Superior temporal gyrus (tissue), 1 donor: ENCODE measurements at regions not wholly inside any gene's neighbourhood (a gene's known extent, or its start where the extent isn't known, plus 50 kb on each side); places are given as distances from the start of the nearest gene placed in this dataset.

Source experiments
- DNase-seq: peaks from one replicate; pipeline ENCODE4 v3.0.0-alpha.2; 2016; ENCODE audit errors: extremely low spot score

DNA sequence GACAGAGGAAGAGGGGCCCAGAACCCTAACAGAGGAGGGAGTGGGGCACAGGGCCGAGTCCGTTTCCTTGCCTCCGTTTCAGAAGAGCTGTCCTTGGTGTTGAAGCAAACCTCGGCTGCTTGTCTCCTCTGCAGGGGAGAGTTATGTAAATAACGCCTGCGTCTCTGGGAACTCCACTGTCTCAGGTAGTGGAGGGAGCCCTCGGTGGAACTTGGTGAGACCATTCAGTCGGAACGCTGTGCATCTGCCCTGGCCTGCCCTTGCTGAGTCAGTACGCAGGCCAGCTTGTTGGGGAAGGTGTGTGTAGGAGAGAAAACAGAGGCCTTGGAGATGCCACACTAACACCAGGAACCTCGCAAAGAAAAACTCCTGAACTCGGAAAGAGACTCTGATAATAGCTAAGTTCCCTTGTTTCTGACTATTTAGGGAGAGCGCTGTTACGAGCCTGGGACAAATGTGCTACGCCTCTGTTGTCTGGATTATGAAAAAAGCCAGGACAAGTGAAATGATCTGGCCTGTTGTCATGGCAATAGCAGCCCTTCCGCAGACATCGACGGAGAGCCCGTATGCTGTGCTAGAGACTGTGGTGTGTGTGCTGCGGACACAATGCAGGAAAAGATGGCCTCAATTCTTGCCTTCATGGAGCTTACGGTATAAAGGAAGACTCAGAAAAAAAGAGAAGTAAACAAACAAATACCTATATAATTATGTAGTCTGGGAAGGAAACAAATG is 94.6 kb upstream of the AKT3 start:
- no peak for DNase-seq

DNA sequence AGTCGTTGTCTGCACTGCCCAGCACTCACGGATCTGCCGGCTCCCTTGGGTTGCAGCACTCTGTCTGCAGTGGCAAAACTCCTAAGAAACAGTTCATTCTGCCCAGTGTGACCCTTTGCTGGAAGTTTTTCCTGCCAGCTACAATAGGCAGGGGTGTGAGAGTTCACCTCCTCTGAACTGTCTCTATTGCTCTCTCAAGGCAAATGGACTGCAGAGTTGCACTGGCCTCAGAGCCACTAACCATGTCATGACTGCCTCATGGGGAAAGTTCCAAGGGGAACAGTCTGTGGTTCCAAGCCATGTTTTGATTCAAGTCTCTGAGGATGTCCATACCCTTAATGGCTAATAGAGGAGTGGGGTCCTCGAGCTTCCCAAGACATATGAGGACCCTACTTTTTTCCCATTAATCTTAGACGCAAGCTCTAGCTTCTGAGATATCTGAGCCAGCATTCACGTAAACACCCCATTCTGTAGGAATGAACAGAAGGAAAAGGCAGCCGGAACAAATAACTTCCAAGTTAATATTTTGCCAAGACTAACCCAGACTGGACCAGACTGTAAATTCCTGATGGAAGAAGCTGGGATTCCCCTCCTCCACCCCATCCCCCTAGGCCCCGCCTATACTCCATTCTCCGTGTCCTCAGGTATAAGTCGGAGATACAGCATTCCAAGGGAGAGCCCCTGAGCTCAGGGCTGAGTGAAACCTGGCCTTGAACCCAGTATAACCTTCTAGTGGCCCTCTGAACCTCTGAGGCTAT is 93.8 kb upstream of the AKT3 start:
- no peak for DNase-seq

DNA sequence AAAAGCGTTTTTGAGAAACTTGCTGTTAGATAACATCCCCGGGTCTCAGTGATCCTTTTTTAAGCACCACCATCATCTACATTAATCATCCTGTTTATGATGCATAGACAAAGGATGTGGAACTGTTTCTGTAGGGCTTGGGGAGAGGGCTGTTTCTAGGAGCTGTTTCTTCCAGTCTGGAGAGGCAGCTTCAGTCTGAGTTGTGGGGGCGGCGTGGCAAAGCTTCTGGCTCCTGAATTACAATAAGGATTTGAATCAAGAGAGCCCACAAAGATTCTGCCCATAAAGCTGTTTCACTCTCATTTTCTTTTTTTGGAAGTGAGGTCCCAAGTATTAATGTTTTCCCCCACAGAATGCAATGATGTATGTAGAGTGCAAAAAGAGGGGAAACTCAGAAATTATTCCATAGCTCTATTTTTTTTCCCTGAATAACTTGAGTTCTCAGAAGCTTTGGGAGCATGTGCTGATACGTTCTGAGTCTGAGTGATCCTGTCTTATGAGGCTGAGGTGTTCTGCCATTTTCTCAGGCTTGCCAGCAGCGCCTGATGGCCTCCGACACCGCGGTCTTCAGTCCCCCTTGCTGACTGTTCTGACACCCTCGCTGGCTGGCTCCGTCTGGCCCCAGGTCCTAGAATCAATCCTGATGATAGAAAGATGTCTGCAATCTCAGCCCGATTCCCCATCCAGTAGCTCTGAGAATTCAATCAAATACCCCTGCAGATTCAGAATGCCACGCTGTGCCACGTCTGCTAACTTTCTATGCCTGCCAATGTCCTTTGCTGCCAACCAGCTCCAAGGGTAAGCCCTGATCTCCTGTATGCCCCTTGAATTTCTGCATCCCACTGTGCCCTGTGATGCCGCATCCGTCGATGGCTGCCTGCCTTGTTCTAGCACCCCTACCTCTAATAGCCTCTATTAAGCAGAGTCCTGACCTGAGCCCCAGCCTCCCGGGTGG is 92.4 kb upstream of the AKT3 start:
- peak; percentile 57 for DNase-seq

DNA sequence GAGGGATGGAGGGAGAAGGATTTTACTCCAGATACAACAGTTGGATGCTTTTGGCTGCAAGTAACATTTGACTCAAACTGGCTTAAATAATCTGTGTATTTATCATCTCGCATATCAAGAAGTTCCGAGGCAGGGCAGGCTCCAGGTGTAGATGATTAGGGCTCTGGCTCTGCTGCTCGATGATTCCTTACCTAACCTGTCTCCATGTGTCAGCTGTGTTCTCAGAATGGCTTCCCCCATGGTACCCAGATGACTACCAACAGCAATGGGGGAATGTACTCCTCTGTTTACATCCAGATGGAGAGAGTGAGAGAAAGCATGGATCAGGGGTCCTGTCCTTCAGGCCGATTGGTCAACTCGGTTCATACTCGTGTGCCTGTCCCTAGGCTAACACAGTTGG is 90.4 kb upstream of the AKT3 start:
- DNase-seq = no peak

DNA sequence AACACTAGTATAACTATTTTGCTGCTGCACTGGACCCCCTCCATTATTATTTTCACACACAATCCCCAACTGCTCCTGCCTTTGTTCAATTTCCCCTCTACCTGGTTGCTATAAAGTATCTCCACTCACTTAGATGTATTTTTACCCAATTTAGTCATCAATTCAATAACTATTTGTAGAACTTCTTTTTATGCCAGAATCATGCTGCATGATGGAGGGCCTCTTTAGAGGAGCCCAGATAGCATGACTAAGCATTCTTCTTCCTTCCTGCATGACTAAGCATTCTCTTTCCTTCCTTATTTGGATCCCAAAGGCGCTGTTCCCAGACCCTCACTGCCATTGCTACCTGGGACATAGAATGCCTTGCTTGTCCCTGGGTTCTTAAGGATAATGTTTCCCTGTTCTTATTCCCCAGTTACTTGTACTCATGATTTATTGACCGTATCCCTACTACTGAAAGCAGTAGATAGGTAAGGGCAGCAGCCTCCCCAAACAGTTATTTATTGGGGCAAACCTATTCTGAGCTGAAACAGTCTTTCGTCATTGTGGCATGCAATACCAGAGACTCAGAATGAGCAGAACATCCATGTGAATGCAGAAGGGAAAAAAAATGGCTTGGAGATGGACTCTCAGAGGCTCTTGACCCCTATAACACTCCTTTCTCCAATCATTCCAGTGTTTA is 89.3 kb upstream of the AKT3 start:
- no peak for DNase-seq

DNA sequence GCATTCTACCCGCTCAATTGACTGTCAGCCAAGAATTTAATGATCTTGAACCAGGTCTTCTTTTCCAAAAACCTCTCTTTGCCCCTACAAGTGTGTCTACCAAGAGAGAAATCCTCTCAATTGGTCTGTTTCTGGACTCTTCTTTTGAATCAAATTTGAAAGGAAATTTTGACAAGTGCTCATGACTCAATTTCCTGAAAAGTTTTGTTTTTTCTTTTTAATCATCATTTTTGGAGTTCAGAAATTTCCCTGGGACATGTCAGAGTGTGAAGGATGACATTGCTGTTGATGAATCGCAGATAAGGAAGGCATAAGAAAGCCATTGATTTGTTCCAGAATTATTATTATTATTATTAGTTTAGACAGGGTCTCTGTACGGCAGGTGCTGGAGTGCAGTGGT is 88.2 kb upstream of the AKT3 start:
- DNase-seq = no peak

DNA sequence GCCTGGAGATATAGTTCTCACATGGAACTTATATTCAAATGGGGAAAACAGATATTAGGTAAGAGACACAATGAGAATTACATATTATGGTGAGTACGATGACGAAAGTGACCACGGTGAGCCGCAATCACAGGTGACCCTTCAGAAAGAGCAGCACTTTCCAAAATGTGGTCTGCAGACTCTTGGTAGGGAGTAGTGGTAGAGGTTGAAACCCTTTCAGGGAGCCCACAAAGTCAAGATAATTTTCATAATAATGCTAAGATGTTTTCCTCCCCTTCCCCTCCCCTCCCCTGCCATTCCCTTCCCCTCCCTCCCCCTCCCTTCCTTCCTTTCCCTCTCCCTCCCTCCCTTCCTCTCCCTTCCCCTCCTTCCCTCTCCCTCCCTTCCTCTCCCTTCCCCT is 83.5 kb upstream of the AKT3 start:
- no peak for DNase-seq

DNA sequence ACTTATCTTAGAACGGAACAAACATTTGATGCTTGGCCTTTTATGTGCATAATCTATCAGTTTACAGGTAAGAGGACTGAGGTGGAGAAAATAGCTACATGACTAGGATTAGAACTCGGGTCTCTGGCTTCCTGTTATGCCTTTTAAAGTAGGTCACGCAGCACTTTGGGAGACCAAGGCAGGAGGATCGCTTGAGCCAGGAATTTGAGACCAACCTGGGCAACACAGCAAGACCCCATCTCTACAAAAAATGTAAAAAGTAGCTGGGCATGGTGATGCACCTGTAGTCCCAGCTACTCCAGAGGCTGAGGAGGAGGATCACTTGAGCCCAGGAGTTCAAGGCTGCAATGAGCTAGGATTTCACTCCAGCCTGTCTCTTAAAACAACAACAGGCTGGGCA is 81.9 kb upstream of the AKT3 start:
- DNase-seq = no peak

DNA sequence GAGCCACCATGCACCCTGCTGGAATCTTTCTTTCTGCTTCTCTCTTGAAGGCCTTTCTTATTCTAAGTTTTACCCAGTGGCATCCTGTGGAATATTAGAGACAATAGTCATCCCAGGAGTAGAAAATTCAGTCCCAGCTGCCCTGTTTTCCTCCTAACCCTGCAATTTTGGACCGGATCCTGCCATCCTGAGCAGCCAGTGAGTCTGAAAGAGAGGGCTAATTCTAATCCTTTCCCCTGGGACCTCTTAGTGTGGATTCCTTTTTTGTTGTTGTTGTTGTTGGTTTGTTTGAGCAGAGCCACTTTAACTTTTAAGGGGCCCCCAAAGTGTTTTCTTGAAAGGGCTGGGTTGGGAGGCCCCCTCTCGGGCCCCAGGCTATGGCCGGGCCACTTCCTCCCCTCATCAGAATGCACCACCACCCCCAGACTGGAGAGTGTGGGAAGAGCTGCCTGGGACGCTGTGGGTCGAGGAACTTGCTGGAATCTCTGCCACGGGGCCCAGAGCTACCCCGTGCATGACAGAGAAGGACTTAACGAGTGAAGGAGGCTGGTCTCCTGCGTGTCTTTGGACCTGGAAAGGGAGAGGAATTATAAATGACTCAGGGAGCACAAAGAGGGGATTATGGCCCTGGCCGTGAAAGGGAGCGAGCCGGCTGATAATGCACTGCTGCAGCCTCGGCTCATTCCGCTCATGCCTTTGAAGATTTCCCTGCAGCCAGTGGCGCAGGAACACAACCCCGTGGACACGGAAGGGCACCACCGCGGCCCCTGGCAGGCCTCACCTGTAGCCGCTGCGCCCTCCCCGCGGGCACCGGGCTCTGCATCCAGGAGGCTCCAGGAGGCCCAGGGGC is 81.0 kb upstream of the AKT3 start:
- DNase-seq = no peak

DNA sequence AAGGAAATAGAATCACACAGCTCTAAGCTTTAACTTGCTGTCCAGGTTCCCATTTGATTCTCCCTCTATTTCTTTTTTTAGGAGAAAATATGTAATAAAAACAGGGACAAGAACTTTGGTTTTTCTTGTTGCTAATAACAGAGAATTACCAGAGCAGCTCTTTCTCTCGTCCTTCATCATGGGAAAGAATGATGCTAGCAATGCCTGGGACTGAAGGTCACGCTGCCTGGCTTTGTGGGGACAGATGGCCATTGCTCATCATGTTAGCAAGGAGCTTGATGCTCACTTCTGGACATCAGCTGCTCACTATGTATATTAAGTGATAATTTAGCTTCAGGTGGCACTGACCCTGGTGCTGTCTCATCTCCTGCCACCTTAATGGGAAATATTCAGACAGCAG is 77.3 kb upstream of the AKT3 start:
- no peak for DNase-seq

DNA sequence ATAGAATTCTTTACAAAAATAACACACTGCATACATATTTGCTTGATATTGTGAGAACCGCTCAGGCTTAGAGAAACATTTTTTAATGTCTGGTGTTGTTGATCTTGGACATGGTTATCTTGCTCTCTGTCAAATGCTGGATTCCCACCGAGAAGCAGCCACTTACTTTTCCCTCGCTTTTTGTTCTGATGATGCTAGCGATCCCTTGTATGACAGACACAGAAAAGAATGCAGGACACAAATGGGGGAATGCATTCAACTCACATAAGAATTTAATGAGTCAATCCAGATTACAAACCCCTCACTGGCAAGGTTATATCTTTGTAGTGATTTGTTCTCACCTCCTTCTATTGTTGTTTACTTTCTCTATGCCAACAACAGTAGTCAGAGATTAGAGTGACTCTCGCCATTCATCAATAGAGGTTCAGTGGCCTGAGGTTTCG is 76.8 kb upstream of the AKT3 start:
- DNase-seq = no peak

DNA sequence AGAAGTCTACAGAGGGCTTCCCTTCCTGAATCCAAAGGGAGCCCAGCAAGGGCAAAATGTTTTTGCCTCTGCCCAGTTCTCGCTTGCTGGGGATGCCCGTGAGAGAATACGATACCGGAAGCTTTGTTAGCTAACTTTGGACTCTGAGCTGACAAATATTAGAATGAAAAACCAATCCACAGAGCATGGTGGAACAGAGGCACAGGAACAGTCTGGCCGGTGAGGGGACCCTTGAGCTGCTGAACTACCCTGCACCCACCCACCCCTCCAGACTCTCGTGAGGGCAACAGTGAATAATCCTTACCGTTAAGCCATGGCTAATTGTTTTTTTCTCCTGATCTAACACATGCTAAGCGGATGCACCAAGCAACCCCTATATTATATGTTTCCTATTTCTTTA is 76.3 kb upstream of the AKT3 start:
- DNase-seq = no peak

DNA sequence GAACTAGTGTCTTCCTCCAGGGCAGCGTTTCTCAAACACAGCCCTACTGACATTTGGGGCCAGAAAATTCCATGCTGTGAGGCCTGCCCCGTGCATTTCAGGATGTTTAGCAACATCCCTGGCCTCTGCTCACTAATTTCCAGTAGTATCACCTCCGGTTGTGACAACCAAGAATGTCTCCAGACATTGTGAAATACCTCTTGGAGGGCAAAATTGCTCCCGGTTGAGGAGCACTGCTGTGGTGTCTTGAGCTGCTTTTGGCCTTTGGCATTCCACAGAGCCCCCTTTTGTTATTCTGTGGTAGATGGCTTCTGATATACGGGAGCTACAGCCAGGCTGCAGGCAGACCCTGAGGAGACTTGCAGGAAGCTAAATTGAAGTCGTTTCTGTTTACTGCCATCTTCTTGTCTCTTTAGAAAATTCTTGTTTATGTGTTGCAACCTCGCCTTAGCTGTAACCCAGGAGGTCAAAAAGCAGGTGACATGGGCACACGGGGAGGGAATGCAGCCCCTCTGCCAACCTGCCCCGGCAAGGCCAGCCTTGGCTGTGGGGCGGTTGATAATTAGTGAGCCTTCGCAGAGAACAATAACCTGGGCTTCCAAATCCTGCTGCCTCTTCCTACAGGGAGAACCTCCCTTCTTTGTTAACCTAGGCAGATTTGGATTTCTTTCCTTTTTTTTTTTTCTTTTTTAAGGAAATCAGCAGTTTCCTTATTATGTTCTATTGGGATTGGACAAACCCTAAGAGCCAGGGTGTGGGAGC is 74.7 kb upstream of the AKT3 start:
- DNase-seq = no peak

DNA sequence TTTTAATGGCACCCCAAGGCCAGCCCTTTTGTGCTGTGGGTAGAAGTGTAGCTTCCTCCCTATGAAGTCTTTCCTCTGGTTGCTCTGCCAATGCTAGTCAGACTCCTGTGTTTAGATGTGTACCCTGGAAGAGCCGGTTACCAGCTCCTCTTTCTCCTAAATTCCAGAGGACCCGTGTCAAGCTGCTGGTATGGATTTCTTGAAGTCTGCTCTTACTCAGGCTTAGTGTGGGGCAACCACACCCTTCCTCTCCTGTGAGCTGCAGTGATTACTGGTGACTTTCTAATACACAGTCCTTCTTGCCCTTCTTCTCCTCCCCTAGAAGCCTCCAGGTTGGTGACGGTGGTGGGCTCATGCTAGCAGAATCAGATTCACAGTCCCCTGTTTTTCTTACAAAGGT is 74.1 kb upstream of the AKT3 start:
- DNase-seq = no peak

DNA sequence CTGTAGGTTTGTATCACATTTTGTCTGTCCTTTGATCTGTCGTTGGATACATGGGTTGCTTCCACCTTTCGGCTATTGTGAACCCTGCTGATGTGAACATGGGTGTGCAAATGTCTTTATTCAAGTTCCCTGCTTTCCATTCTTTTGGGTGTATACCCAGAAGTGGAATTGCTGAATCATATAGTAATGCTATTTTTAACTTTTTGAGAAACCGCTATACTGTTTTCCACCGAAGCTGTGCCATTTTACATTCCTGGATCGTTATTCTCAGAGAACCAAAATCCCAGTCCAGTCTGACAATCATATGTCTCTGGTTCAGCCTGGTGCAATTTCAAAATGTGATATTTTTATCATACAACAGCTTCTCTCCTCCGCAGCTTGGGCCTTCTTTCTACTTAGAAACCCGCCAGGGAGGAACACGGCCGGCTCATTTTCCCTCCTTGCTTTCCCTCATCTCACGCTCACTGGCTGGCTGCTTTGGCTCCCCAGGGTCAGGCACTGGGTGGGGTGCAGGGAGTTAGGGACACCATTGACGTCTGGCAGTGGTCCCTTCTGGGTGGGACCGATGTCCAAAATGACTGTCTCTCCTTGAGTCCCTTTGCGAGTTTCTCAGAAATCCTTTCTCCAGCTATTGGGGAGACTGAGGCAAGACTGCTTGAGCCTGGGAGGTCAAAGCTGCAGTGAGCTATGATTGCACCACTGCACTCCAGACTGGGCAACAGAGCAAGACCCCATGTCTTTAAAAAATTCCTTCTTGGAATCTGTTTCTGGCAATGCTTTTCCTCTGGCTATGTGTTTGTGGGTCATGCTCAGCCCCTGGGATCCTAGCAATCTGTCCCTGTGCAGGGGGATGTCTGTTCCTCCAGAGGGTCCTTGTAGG is 73.5 kb upstream of the AKT3 start:
- no peak for DNase-seq

DNA sequence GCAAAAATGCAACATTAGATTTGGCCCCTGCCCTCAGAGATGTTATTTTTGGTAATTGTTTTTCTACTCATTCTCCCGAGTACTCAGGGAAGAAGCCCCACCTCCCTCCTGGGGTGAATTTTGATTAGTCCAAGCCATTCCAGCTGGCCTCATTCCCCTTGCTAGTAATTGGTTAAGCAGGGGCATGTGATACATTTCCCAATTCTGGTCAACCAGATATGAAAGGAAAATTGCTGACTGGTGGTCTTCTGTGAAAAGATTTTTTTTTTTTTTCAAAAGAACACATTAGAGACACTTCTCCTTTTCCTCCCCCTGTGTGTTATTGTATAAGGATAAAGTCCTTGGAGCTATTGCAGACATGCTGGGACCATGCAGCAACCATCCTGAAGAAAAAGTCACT is 71.1 kb upstream of the AKT3 start:
- no peak for DNase-seq

DNA sequence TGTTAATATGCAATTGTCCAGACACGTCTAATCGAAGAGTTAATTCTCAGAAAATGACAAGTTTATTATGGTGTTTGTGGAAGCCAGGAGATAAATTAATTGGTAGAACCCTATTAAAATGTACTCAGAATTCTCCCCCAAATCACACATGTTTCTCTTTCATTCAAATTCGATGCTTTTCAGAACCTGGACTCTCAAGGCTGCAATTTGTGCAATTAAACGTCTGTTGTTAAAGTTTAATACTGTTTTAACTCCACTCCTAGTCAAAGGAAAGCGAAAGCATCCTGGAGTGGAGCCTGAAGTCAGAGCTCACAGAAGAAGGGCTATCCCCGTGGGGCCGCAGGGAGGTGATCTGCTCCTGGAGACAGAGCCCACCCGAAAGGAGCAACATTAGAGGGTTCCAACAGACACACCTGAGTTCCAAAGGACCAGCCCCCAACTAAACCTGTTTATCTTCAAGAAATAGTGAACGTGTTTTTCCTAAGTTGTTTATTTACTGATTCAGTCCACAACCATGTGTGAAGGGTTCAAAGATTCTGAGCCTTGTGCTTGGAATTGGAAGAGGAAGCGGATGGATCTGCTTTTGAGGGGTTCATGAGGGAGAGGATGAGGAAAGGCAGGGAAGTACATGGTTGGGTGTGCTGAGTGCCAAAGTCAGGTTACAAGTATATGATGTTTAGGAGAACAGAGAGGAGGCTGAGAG is 68.0 kb upstream of the AKT3 start:
- DNase-seq = no peak

DNA sequence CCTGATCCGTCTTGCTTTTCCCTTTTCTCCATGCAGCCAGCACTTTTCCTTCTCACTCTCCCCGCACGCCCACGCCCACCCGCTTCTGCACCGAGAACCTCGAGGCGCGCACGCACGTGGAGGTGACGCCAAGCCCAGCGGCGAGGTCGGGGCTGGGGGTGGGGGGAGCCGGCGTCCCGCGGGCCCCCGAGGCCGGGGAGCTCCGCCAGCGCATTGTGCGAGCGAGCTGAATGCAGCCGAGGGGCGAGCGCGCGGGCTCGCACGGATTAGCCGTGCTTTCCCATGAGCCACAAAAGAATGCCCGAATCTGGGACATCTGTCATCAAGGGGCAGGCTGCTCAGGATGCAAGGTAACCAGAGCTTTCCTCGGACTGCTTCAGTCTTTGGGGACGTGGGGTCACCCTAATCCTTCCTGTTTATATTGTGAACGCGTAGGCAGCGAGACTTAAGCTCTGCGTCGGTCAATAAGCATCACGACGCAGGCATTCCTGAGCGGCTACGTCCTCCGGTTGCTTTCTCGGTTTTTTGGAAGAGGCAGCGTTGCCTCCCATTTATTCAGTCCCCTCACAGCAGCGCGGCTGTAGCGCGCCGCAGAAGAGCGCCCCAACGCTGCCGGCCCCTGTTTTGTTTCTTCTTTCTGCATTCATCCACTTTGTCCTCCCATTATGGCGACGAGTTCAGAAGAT is 67.3 kb upstream of the AKT3 start:
- DNase-seq = peak; percentile 80
